ENCODE measurements at regions not wholly inside any gene's neighbourhood (a gene's known extent, or its start where the extent isn't known, plus 50 kb on each side); places are given as distances from the start of the nearest gene placed in this dataset.

DNA sequence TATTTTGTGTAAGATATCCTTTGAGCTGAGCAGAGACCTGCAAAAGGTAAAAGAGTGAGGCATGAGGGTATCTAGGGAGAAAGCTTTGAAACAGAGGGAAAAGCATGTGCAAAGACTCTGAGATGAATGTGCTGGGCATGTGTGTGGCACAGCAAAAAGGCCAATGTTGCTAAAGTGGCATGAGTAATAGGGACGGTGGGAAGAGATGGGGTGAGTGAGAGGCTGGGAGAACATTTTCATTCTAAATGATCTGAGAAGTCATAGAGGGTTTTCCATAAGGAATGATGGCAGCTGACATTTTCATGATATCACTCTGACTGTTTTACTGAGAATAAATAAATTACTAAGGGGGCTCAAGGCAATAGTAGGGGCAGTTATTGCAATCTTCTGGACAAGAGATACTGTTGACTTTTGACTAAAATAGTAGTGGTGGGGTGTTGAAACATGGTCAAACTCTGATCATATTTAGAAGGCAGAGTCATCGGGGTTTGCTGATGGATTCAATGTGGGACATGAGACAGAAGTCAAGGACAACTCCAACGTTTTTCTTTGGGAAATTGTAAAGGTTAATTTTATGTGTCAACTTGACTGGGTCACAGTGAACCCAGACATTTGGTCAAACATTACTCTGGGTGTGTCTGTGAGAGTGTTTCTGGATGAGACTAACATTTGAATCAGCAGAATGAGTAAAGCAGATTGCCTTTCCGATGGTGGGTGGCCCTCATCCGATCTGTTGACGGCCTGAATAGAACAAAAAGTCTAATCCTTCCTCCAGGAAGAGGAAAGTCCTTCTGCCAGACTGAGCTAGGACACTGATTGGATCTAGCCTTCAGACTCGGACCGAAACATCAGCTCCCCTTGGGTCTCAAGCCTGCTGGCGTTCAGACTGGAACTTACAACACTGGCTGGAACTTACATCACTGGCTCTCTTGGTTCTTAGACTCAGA lies 193.9 kb upstream of the PLXNC1 start:
- no peak overlapping the region for H3K23ac ChIP-seq (ENCODE audit: insufficient read length, low read depth, low read length)
- no CpG with 5 or more reads among the region's 9 CpGs for WGBS (ENCODE audit: extremely low coverage, insufficient read length, low lambda C conversion rate)
- DNase-seq = no peak
- Mint-ChIP-seq H3K9me3 (peaks cover 9 to 11% of the 10 kb centered on the region in 2 experiments), H3K27ac (no peak overlapping the region), H3K4me3 (no peak overlapping the region), H3K27me3 (ENCODE audit: low read depth) (no peaks in the 10 kb centered on the region), H3K4me1 (no peaks in the 10 kb centered on the region), H3K36me3 (ENCODE audit: insufficient read depth in 1 of 3, low read depth in 3 of 3) (no peaks in the 10 kb centered on the region; a peak in 1 of 7 replicates)
- H3K9ac ChIP-seq (ENCODE audit: extremely low read depth, insufficient read length, low read length) = no peak overlapping the region
- no peak overlapping the region for H3K14ac ChIP-seq (ENCODE audit: insufficient read depth, low read length)
- no peak overlapping the region for H3K18ac ChIP-seq (ENCODE audit: insufficient read length, low read depth, low read length)
- H4K8ac ChIP-seq (replicated peaks; ENCODE audit: insufficient read length, low read depth, low read length) = no peak overlapping the region
- H2BK15ac ChIP-seq (ENCODE audit: low read depth, low read length) = no peak overlapping the region
- H2BK12ac ChIP-seq (ENCODE audit: insufficient read length, low read depth, low read length) = no peak overlapping the region
- H3T11ph ChIP-seq (ENCODE audit: low read length) = no peak overlapping the region
- no peak overlapping the region for H2BK120ac ChIP-seq (ENCODE audit: low read depth, low read length, poor library complexity, severe bottlenecking)
- no peaks in the 10 kb centered on the region for H3K27me3 ChIP-seq (ENCODE audit: insufficient read depth, low read length)
- H4K20me1 ChIP-seq (ENCODE audit: control insufficient read depth, insufficient read depth, insufficient read length) = no peaks in the 10 kb centered on the region
- H3K23me2 ChIP-seq (ENCODE audit: insufficient read length, low read depth, low read length, poor library complexity, severe bottlenecking) = no peaks in the 10 kb centered on the region
- no peak overlapping the region for H3K4me2 ChIP-seq (ENCODE audit: insufficient read depth, insufficient read length, low read length)
- H2BK20ac ChIP-seq (ENCODE audit: low read depth, low read length, poor library complexity, severe bottlenecking) = no peak overlapping the region
- no peak overlapping the region for H3K27ac ChIP-seq (ENCODE audit: insufficient read length, low read depth, low read length)
- no peak overlapping the region for H2BK5ac ChIP-seq (ENCODE audit: insufficient read length, low read length)
- no peaks in the 10 kb centered on the region for H3K79me1 ChIP-seq (ENCODE audit: insufficient read depth, low read depth, low read length, poor library complexity, severe bottlenecking)
- H3K56ac ChIP-seq (ENCODE audit: insufficient read length, low read depth, low read length) = no peak overlapping the region
- H3K9me3 ChIP-seq (ENCODE audit: control insufficient read depth, low read depth, low read length) = no peaks in the 10 kb centered on the region
- H4K91ac ChIP-seq (ENCODE audit: insufficient read length, low read depth, low read length) = no peak overlapping the region
- no peak overlapping the region for H3K4ac ChIP-seq (ENCODE audit: low read depth, low read length)
- no peaks in the 10 kb centered on the region for H3K4me1 ChIP-seq (ENCODE audit: insufficient read depth, low read length)
- no peak overlapping the region for H4K5ac ChIP-seq (ENCODE audit: insufficient read length, low read depth, low read length)
- no peak overlapping the region for H2AK5ac ChIP-seq (ENCODE audit: insufficient read length, low read length)
- no peak overlapping the region for H2AFZ ChIP-seq (ENCODE audit: low read length)
- TF ChIP-seq, protein P1, sequence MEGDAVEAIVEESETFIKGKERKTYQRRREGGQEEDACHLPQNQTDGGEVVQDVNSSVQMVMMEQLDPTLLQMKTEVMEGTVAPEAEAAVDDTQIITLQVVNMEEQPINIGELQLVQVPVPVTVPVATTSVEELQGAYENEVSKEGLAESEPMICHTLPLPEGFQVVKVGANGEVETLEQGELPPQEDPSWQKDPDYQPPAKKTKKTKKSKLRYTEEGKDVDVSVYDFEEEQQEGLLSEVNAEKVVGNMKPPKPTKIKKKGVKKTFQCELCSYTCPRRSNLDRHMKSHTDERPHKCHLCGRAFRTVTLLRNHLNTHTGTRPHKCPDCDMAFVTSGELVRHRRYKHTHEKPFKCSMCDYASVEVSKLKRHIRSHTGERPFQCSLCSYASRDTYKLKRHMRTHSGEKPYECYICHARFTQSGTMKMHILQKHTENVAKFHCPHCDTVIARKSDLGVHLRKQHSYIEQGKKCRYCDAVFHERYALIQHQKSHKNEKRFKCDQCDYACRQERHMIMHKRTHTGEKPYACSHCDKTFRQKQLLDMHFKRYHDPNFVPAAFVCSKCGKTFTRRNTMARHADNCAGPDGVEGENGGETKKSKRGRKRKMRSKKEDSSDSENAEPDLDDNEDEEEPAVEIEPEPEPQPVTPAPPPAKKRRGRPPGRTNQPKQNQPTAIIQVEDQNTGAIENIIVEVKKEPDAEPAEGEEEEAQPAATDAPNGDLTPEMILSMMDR (conservative IDR thresholded peaks at IDR 0.05) = no peak
- H3K79me2 ChIP-seq (ENCODE audit: insufficient read depth, low read length) = no peaks in the 10 kb centered on the region

Data from H9 (cell line).